ENCODE measurements at regions not wholly inside any gene's neighbourhood (a gene's known extent, or its start where the extent isn't known, plus 50 kb on each side); places are given as distances from the start of the nearest gene placed in this dataset.

DNA sequence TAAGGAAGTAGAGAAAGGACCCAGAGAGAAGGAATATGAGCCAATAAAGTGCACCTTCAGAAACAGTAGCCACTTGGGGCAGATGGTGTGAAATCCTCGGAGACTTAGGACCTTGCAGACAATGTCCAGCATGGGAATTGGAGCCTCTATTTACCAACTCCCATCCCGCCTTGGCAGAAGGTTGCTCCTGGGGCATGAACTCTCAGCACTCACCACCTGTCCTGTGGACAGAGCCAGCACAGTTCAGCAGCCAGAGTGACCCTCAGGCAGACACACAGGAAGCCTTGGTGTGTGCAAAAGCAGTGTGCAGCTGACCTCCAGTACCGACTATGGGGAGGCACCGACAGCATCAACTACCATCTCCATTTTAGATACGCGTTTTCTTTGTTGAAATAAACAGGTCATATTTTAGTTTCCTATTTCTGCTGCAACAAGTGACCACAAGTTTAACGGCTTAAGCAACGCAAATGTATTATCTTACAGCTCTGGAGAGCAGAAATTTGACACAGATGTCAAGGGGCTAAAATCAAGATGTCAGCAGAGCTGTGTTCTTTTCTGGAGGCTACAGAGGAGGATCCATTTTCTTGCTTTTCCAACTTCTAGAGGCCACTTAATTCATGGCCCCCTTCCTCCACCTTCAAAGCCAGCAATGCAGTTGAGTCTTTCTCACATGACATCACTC is 428.1 kb downstream of the MED13L start:
- Histone ChIP-seq H3K27ac (ENCODE audit: low read depth in 1 of 2, low read length in 1 of 2) (no peak overlapping the region), H3K9me3 (ENCODE audit: control insufficient read depth in 4 of 4, insufficient read depth in 3 of 4, low read length in 3 of 4) (peaks cover 0 to 3% (median 0%) of the 10 kb centered on the region in 4 donors), H3K27me3 (ENCODE audit: control insufficient read depth in 3 of 3, insufficient read depth in 3 of 3, low read length in 2 of 3) (no peaks in the 10 kb centered on the region), H3K4me3 (no peak overlapping the region), H3K9ac (ENCODE audit: insufficient read depth in 1 of 2, low read length in 2 of 2) (no peak overlapping the region), H3K4me1 (ENCODE audit: control insufficient read depth in 5 of 5, insufficient read depth in 5 of 5, low read length in 5 of 5) (no peaks in the 10 kb centered on the region), H3K36me3 (ENCODE audit: control insufficient read depth in 4 of 4, insufficient read depth in 4 of 4, low read length in 4 of 4) (no peaks in the 10 kb centered on the region)
- DNase-seq (no peak), ATAC-seq (ENCODE audit: insufficient read depth, low FRiP score) (no peak)
- TF ChIP-seq, protein P1, sequence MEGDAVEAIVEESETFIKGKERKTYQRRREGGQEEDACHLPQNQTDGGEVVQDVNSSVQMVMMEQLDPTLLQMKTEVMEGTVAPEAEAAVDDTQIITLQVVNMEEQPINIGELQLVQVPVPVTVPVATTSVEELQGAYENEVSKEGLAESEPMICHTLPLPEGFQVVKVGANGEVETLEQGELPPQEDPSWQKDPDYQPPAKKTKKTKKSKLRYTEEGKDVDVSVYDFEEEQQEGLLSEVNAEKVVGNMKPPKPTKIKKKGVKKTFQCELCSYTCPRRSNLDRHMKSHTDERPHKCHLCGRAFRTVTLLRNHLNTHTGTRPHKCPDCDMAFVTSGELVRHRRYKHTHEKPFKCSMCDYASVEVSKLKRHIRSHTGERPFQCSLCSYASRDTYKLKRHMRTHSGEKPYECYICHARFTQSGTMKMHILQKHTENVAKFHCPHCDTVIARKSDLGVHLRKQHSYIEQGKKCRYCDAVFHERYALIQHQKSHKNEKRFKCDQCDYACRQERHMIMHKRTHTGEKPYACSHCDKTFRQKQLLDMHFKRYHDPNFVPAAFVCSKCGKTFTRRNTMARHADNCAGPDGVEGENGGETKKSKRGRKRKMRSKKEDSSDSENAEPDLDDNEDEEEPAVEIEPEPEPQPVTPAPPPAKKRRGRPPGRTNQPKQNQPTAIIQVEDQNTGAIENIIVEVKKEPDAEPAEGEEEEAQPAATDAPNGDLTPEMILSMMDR (IDR thresholded peaks at IDR 0.05; ENCODE audit: control extremely low read depth, extremely low read depth): no peak
- 85% methylated on average over 8 of the region's 8 CpGs for WGBS, 2 donors

DNA sequence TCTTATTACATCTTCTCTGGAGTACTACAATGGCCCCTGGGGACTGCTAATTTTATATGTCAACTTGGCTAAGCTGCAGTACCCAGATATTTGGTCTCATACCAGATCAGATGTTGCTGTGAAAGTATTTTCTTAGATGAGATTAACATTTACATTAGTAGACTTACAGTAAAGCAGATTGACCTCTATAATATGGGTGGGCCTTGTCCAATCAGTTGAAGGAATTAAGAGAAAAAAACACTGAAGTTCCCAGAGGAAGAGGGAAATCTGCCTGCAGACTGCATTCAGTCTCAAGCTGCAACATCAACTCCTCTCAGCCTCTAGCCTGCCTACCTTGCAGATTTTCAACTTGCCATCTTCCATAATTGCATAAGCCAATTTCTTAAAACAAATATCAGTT is 430.1 kb downstream of the MED13L start:
- H3K4me3 ChIP-seq: no peak overlapping the region
- H3K36me3 ChIP-seq (ENCODE audit: control insufficient read depth in 4 of 4, insufficient read depth in 4 of 4, low read length in 4 of 4): no peaks in the 10 kb centered on the region
- no peak overlapping the region for H3K9ac ChIP-seq (ENCODE audit: insufficient read depth in 1 of 2, low read length in 2 of 2)
- H3K9me3 ChIP-seq (ENCODE audit: control insufficient read depth in 4 of 4, insufficient read depth in 3 of 4, low read length in 3 of 4): peaks cover 0 to 3% (median 0%) of the 10 kb centered on the region in 4 donors
- TF ChIP-seq, protein P1 (IDR thresholded peaks at IDR 0.05; ENCODE audit: control extremely low read depth, extremely low read depth): no peak
- no peaks in the 10 kb centered on the region for H3K27me3 ChIP-seq (ENCODE audit: control insufficient read depth in 3 of 3, insufficient read depth in 3 of 3, low read length in 2 of 3)
- H3K27ac ChIP-seq (ENCODE audit: low read depth in 1 of 2, low read length in 1 of 2): no peak overlapping the region
- DNase-seq: no peak
- ATAC-seq (ENCODE audit: insufficient read depth, low FRiP score): no peak
- no peaks in the 10 kb centered on the region for H3K4me1 ChIP-seq (ENCODE audit: control insufficient read depth in 5 of 5, insufficient read depth in 5 of 5, low read length in 5 of 5)

DNA sequence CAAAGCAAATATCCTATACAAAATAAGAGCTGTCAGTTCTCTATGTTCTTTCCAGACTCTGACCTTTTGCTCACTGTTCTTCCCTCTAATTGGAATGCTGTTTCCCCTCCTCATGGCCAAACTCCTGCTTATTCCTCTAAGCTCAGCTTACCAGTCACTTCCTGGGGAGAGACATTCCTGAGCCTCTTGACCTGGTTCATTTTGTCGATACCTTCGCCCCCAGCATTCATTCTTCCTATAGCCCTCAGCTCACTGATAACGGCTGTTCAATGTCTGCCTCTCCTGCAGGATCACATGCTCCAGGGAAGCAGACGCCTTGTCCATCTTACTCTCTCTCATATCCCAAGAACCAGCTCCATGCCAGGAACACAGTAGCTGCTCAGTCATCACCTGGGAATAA is 431.0 kb downstream of the MED13L start:
- Histone ChIP-seq H3K27ac (ENCODE audit: low read depth in 1 of 2, low read length in 1 of 2) (no peak overlapping the region), H3K9ac (ENCODE audit: insufficient read depth in 1 of 2, low read length in 2 of 2) (no peak overlapping the region), H3K4me3 (no peak overlapping the region), H3K27me3 (ENCODE audit: control insufficient read depth in 3 of 3, insufficient read depth in 3 of 3, low read length in 2 of 3) (no peaks in the 10 kb centered on the region), H3K9me3 (ENCODE audit: control insufficient read depth in 4 of 4, insufficient read depth in 3 of 4, low read length in 3 of 4) (peaks cover 0 to 3% (median 0%) of the 10 kb centered on the region in 4 donors), H3K36me3 (ENCODE audit: control insufficient read depth in 4 of 4, insufficient read depth in 4 of 4, low read length in 4 of 4) (no peaks in the 10 kb centered on the region), H3K4me1 (ENCODE audit: control insufficient read depth in 5 of 5, insufficient read depth in 5 of 5, low read length in 5 of 5) (no peaks in the 10 kb centered on the region)
- TF ChIP-seq, protein P1 (IDR thresholded peaks at IDR 0.05; ENCODE audit: control extremely low read depth, extremely low read depth): no peak
- 67 to 84% methylated on average over 4 of the region's 4 CpGs for WGBS, 2 donors
- DNase-seq: no peak
- ATAC-seq (ENCODE audit: insufficient read depth, low FRiP score): no peak

DNA sequence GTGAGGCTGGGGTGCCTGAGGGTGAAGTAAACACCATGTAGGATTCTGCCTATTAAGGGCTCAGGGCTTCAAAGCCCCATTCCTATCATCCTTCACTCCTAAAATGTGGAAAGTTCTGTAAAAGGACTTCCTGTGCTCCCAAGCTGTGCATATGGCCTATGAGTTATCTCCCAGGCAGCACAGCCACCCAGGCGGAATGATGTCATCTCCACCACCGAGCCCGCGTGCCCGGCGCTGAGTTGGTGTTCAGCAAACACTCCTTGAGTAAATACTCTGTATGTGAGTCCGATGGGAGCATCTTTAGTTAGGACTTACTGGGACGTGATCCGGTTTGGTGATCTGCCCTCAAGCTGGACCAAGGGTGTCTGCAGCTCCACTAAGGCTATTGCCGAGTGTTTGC is 437.3 kb downstream of the MED13L start:
- no peak overlapping the region for H3K27ac ChIP-seq (ENCODE audit: low read depth in 1 of 2, low read length in 1 of 2)
- WGBS, 2 donors: 79 to 82% methylated on average over 10 of the region's 10 CpGs
- no peak overlapping the region for H3K9ac ChIP-seq (ENCODE audit: insufficient read depth in 1 of 2, low read length in 2 of 2)
- H3K4me1 ChIP-seq (ENCODE audit: control insufficient read depth in 5 of 5, insufficient read depth in 5 of 5, low read length in 5 of 5): no peaks in the 10 kb centered on the region
- TF ChIP-seq, protein P1 (IDR thresholded peaks at IDR 0.05; ENCODE audit: control extremely low read depth, extremely low read depth): no peak
- no peaks in the 10 kb centered on the region for H3K27me3 ChIP-seq (ENCODE audit: control insufficient read depth in 3 of 3, insufficient read depth in 3 of 3, low read length in 2 of 3)
- no peaks in the 10 kb centered on the region for H3K9me3 ChIP-seq (ENCODE audit: control insufficient read depth in 4 of 4, insufficient read depth in 3 of 4, low read length in 3 of 4)
- no peaks in the 10 kb centered on the region for H3K36me3 ChIP-seq (ENCODE audit: control insufficient read depth in 4 of 4, insufficient read depth in 4 of 4, low read length in 4 of 4)
- ATAC-seq (ENCODE audit: insufficient read depth, low FRiP score) (no peak), DNase-seq (no peak)
- no peak overlapping the region for H3K4me3 ChIP-seq
